K562 (cell line): ENCODE measurements at regions not wholly inside any gene's neighbourhood (a gene's known extent, or its start where the extent isn't known, plus 50 kb on each side); places are given as distances from the start of the nearest gene placed in this dataset.

Source experiments
- EP300 ChIP-seq: IDR thresholded peaks from 2 replicates; pipeline ENCODE4 v1.6.1; 2012; ENCODE audit warnings: low read length, improper control_type of control experiment
- HMGN3 ChIP-seq: IDR thresholded peaks from 2 replicates; pipeline ENCODE4 v1.6.1; 2011; ENCODE audit warnings: borderline replicate concordance, low read depth, mild to moderate bottlenecking, mixed read lengths, low read length; ENCODE audit not compliant: insufficient read length; ENCODE audit errors: extremely low read depth
- JUN ChIP-seq, 2 experiments: sonication (generic) in 1 of 2; formaldehyde crosslinking in 1 of 2; IDR thresholded peaks; 2 replicates each; pipeline versions ENCODE4 v1.6.1 to v1.8.0; 2012 to 2022; ENCODE audit warnings: borderline replicate concordance in 2 of 2, mild to moderate bottlenecking in 2 of 2, improper control_type of control experiment in 1 of 2, low read depth in 1 of 2, low read length in 1 of 2, missing genetic modification reagents in 1 of 2
- POLR2AphosphoS5 ChIP-seq: IDR thresholded peaks from 2 replicates; pipeline ENCODE4 v1.6.1; 2011; ENCODE audit warnings: mild to moderate bottlenecking, low read depth, low read length, moderate library complexity; ENCODE audit not compliant: control insufficient read depth, insufficient read depth
- TBL1XR1 ChIP-seq, 2 experiments: IDR thresholded peaks; 2 replicates each; pipeline ENCODE4 v1.6.1; 2012; ENCODE audit warnings: improper control_type of control experiment in 2 of 2, low read length in 2 of 2, mild to moderate bottlenecking in 1 of 2
- TF ChIP-seq, protein P1 (sequence below), 2 experiments: fragments of 450-650 bp in 1 of 2; IDR thresholded peaks; 2 replicates each; pipeline ENCODE4 v1.6.1; 2011 to 2017; ENCODE audit warnings: low read depth in 2 of 2, antibody characterized with exemption in 1 of 2, borderline replicate concordance in 1 of 2, low read length in 1 of 2, mild to moderate bottlenecking in 1 of 2, mixed read lengths in 1 of 2; ENCODE audit not compliant: control insufficient read depth in 1 of 2

DNA sequence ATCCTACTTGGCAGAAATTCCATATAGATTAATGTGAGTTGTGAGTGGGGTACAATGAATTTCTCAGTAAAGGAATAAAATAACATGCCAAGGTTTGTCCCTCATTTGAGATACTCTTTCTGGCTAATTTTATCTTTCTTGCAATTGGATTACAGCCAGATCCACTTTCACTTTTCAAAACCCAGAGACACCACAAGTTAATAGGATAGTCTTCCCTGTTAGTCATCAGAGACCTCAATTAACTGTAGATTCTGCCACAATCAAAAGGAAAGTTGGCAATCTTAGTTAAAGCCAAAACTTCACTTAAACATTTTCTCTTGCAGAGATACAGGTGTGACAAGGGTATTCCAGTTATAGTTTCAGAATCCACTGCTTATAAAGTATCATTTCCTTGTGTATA, 91.4 kb upstream of the PHYHIPL start:
- no peak for TF ChIP-seq JUN (IDR thresholded peaks at IDR 0.05; ENCODE audit: borderline replicate concordance, low read depth, low read length)
- TF ChIP-seq JUN (CRISPR knock-in tag; IDR thresholded peaks at IDR 0.05; ENCODE audit: borderline replicate concordance), result no peak
- TF ChIP-seq, protein P1, sequence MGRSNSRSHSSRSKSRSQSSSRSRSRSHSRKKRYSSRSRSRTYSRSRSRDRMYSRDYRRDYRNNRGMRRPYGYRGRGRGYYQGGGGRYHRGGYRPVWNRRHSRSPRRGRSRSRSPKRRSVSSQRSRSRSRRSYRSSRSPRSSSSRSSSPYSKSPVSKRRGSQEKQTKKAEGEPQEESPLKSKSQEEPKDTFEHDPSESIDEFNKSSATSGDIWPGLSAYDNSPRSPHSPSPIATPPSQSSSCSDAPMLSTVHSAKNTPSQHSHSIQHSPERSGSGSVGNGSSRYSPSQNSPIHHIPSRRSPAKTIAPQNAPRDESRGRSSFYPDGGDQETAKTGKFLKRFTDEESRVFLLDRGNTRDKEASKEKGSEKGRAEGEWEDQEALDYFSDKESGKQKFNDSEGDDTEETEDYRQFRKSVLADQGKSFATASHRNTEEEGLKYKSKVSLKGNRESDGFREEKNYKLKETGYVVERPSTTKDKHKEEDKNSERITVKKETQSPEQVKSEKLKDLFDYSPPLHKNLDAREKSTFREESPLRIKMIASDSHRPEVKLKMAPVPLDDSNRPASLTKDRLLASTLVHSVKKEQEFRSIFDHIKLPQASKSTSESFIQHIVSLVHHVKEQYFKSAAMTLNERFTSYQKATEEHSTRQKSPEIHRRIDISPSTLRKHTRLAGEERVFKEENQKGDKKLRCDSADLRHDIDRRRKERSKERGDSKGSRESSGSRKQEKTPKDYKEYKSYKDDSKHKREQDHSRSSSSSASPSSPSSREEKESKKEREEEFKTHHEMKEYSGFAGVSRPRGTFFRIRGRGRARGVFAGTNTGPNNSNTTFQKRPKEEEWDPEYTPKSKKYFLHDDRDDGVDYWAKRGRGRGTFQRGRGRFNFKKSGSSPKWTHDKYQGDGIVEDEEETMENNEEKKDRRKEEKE (IDR thresholded peaks at IDR 0.05; ENCODE audit: borderline replicate concordance in 1 of 2, control insufficient read depth in 1 of 2, low read depth in 2 of 2, low read length in 1 of 2), result no peak
- no peak for TF ChIP-seq TBL1XR1 (IDR thresholded peaks at IDR 0.05; ENCODE audit: low read length in 2 of 2)
- TF ChIP-seq EP300, result no peak
- no peak for TF ChIP-seq POLR2AphosphoS5
- no peak for TF ChIP-seq HMGN3
